WTC11 (cell line): ENCODE measurements at regions not wholly inside any gene's neighbourhood (a gene's known extent, or its start where the extent isn't known, plus 50 kb on each side); places are given as distances from the start of the nearest gene placed in this dataset.

Experiments
- CTCF ChIP-seq: fragments of 200-600 bp; IDR thresholded peaks from 2 replicates; pipeline ENCODE4 v1.8.0; 2022; ENCODE audit warnings: antibody characterized with exemption
- ELF4 ChIP-seq: sonication (generic); formaldehyde crosslinking; IDR thresholded peaks from 2 replicates; pipeline ENCODE4 v1.8.1; 2022; ENCODE audit warnings: low read depth, mild to moderate bottlenecking, moderate library complexity, missing genetic modification reagents
- SP1 ChIP-seq: sonication (generic); formaldehyde crosslinking; conservative IDR thresholded peaks from 2 replicates; pipeline ENCODE4 v1.8.1; 2022; ENCODE audit warnings: missing genetic modification reagents
- ZNF416 ChIP-seq: fragments of 250-450 bp; sonication (Bioruptor Pico); IDR thresholded peaks from 2 replicates; pipeline ENCODE4 v1.9.0; 2021; ENCODE audit warnings: mild to moderate bottlenecking, inconsistent platforms
- ZNF532 ChIP-seq: fragments of 250-450 bp; sonication (Bioruptor Pico); IDR thresholded peaks from 2 replicates; pipeline ENCODE4 v1.9.0; 2021; ENCODE audit warnings: mild to moderate bottlenecking, borderline replicate concordance

GRCh38 chr2:183283209-183283608 is 159.0 kb downstream of the NUP35 start:
- TF ChIP-seq ELF4 (CRISPR knock-in tag) (no peak), ZNF532 (CRISPR knock-in tag) (no peak), CTCF (no peak), SP1 (CRISPR knock-in tag) (no peak), ZNF416 (no peak)
